ENCODE measurements at regions not wholly inside any gene's neighbourhood (a gene's known extent, or its start where the extent isn't known, plus 50 kb on each side); places are given as distances from the start of the nearest gene placed in this dataset.
"Not testable (repeated sequence)": the region's sequence is repeated elsewhere in the genome, so short reads cannot be mapped to it uniquely, and the experiment has no call there.

GRCh38 chr13:63299866-63300394, 1884.3 kb upstream of the PCDH20 start:
- DNase-seq (no peak), ATAC-seq (no peak)
- H3K36me3 Mint-ChIP-seq (ENCODE audit: low read depth): no peaks in the 10 kb centered on the region
- H3K27me3 Mint-ChIP-seq: no peaks in the 10 kb centered on the region
- H3K27ac Mint-ChIP-seq: no peak overlapping the region
- no peaks in the 10 kb centered on the region for H3K9me3 ChIP-seq (ENCODE audit: control insufficient read depth, low read length, poor library complexity, severe bottlenecking)
- no peak overlapping the region for H3K4me3 Mint-ChIP-seq
- H3K4me1 Mint-ChIP-seq: no peaks in the 10 kb centered on the region

DNA sequence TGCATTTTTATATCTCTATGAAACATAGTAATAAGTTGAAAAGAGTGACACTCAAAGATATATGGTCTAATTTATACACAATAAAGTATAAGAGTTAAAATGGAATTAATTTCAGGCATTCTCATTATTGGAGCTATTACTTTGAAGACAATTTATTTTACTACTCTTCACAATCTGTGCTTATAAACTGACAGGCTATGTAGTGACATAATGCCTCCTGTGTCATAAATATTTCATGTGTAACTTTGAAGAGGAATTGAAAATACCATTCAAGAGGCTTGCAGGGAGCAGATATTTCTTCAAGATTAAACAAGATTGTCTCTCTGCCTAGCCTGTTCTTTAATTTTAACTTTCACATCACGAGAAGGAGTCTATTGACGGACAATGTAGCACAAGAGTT, 1881.5 kb upstream of the PCDH20 start:
- H3K36me3 Mint-ChIP-seq (ENCODE audit: low read depth): no peaks in the 10 kb centered on the region
- no peak for ATAC-seq

GRCh38 chr13:63291701-63292100, 1876.1 kb upstream of the PCDH20 start:
- no peaks in the 10 kb centered on the region for H3K9me3 ChIP-seq (ENCODE audit: control insufficient read depth, low read length, poor library complexity, severe bottlenecking)
- H3K36me3 Mint-ChIP-seq (ENCODE audit: low read depth): no peaks in the 10 kb centered on the region
- H3K4me3 Mint-ChIP-seq: no peak overlapping the region
- H3K4me1 Mint-ChIP-seq: no peaks in the 10 kb centered on the region
- DNase-seq: no peak
- no peak overlapping the region for H3K27ac Mint-ChIP-seq
- H3K27me3 Mint-ChIP-seq: no peaks in the 10 kb centered on the region
- ATAC-seq: no peak

More for the DNA sequence above, 1881.5 kb upstream of the PCDH20 start:
- H3K4me1 Mint-ChIP-seq: no peaks in the 10 kb centered on the region
- no peaks in the 10 kb centered on the region for H3K27me3 Mint-ChIP-seq
- DNase-seq: no peak
- no peak overlapping the region for H3K27ac Mint-ChIP-seq
- no peak overlapping the region for H3K4me3 Mint-ChIP-seq
- no peaks in the 10 kb centered on the region for H3K9me3 ChIP-seq (ENCODE audit: control insufficient read depth, low read length, poor library complexity, severe bottlenecking)

- H3K9me3 ChIP-seq (ENCODE audit: control insufficient read depth, low read length, poor library complexity, severe bottlenecking): no peaks in the 10 kb centered on the region
- DNase-seq: no peak
- ATAC-seq: no peak
- no peaks in the 10 kb centered on the region for H3K27me3 Mint-ChIP-seq
- no peaks in the 10 kb centered on the region for H3K36me3 Mint-ChIP-seq (ENCODE audit: low read depth)
- no peaks in the 10 kb centered on the region for H3K4me1 Mint-ChIP-seq
- H3K27ac Mint-ChIP-seq: no peak overlapping the region
- no peak overlapping the region for H3K4me3 Mint-ChIP-seq
Measured at GRCh38 chr13:63288576-63288975, 1872.9 kb upstream of the PCDH20 start.

DNA sequence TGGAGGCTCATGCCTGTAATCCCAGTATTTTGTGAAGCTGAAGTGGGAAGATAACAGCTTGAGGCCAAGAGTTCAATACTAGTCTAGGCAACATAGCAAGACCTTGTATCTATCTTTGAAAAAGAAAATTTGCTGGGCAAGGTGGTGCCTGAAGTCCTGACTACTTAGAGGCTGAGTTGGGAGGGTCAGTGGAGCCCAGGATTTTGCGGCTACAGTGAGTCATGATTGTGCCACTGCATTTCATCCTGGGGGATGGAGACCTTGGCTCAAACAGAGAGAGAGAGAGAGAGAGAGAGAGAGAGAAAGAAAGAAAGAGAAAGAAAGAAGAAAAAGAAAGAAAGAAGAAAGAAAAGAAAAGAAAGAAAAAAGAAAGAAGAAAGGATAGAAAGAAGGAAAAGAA, 1872.3 kb upstream of the PCDH20 start:
- H3K27me3 Mint-ChIP-seq: no peaks in the 10 kb centered on the region
- ATAC-seq (no peak), DNase-seq (no peak)
- H3K4me3 Mint-ChIP-seq: no peak overlapping the region
- no peaks in the 10 kb centered on the region for H3K36me3 Mint-ChIP-seq (ENCODE audit: low read depth)
- H3K4me1 Mint-ChIP-seq: no peaks in the 10 kb centered on the region
- no peak overlapping the region for H3K27ac Mint-ChIP-seq
- H3K9me3 ChIP-seq (ENCODE audit: control insufficient read depth, low read length, poor library complexity, severe bottlenecking): no peaks in the 10 kb centered on the region

- no peaks in the 10 kb centered on the region for H3K9me3 ChIP-seq (ENCODE audit: control insufficient read depth, low read length, poor library complexity, severe bottlenecking)
- Mint-ChIP-seq H3K4me3 (no peak overlapping the region), H3K4me1 (no peaks in the 10 kb centered on the region), H3K27me3 (no peaks in the 10 kb centered on the region), H3K27ac (no peak overlapping the region), H3K36me3 (ENCODE audit: low read depth) (no peaks in the 10 kb centered on the region)
- DNase-seq: no peak
- ATAC-seq: no peak
Measured at GRCh38 chr13:63285426-63285825, 1869.8 kb upstream of the PCDH20 start.

- Mint-ChIP-seq H3K4me3 (no peak overlapping the region), H3K27me3 (no peaks in the 10 kb centered on the region), H3K4me1 (no peaks in the 10 kb centered on the region), H3K27ac (no peak overlapping the region), H3K36me3 (ENCODE audit: low read depth) (no peaks in the 10 kb centered on the region)
- DNase-seq: no peak
- no peaks in the 10 kb centered on the region for H3K9me3 ChIP-seq (ENCODE audit: control insufficient read depth, low read length, poor library complexity, severe bottlenecking)
- ATAC-seq: no peak
Measured at GRCh38 chr13:63279136-63279535, 1863.5 kb upstream of the PCDH20 start.

- Mint-ChIP-seq H3K27ac (no peak overlapping the region), H3K36me3 (ENCODE audit: low read depth) (no peaks in the 10 kb centered on the region), H3K27me3 (no peaks in the 10 kb centered on the region), H3K4me1 (no peaks in the 10 kb centered on the region), H3K4me3 (no peak overlapping the region)
- no peaks in the 10 kb centered on the region for H3K9me3 ChIP-seq (ENCODE audit: control insufficient read depth, low read length, poor library complexity, severe bottlenecking)
- no peak for DNase-seq
- no peak for ATAC-seq
Measured at GRCh38 chr13:63274772-63275171, 1859.1 kb upstream of the PCDH20 start.

DNA sequence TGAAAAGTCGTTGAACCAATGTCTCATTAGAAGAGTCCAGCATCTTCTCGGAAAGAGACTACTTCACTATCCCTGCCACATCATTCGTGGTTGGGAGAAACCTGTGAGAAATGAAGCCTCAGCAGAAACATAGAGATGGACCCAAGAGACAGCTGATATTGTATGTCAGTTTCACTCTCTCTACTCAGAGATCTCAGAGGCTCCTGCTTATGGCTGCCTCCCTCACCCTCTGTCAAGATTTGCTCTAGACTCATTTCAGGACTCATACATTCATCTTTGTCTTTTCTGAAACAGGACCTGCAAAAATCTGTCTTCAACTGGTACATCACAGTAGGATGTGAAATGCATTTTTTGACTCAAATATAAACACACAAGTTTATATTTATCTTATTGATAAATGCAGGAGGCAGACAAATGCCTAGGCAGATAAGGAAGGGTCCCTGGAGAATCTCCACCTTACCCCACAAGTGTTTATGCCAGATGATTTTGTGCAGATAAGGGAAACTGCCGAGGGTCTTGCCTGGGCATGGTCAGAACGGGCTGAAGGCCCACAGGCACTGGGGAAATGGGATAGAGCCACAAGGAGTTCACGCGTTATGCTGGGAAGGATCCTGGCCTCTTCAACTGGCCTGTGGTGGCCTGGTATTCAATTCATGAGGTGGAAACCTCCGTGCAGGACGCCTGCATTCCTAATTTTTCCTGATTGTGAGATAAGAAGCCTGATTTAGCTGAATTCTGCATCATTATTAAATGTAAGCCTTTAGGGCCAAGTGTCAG, 1834.0 kb upstream of the PCDH20 start:
- Mint-ChIP-seq H3K4me1 (no peaks in the 10 kb centered on the region), H3K4me3 (no peak overlapping the region), H3K27ac (no peak overlapping the region), H3K27me3 (no peaks in the 10 kb centered on the region), H3K36me3 (ENCODE audit: low read depth) (no peaks in the 10 kb centered on the region)
- ATAC-seq (no peak), DNase-seq (no peak)
- H3K9me3 ChIP-seq (ENCODE audit: control insufficient read depth, low read length, poor library complexity, severe bottlenecking): no peaks in the 10 kb centered on the region

- not testable (repeated sequence) for H3K4me3 Mint-ChIP-seq; H3K4me1 Mint-ChIP-seq; H3K27ac Mint-ChIP-seq; H3K9me3 ChIP-seq (ENCODE audit: control insufficient read depth, low read length, poor library complexity, severe bottlenecking); H3K36me3 Mint-ChIP-seq (ENCODE audit: low read depth); DNase-seq; ATAC-seq; H3K27me3 Mint-ChIP-seq
Measured at GRCh38 chr13:63236667-63237396, 1821.2 kb upstream of the PCDH20 start.

DNA sequence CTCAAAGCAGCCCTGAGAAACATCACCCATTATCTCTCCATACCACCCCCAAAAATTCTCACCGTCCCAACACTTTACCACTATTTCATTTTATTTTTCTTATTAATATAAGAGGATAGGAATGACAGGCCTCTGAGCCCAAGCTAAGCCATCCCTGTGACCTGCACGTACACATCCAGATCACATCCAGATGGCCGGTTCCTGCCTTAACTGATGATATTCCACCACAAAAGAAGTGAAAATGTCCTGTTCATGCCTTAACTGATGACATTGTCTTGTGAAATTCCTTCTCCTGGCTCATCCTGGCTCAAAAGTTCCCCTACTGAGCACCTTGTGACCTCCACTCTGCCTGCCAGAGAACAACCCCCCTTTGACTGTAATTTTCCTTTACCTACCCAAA, 1802.9 kb upstream of the PCDH20 start:
- not testable (repeated sequence) for ATAC-seq; H3K4me1 Mint-ChIP-seq; H3K27ac Mint-ChIP-seq; H3K4me3 Mint-ChIP-seq; H3K36me3 Mint-ChIP-seq (ENCODE audit: low read depth); H3K27me3 Mint-ChIP-seq; DNase-seq; H3K9me3 ChIP-seq (ENCODE audit: control insufficient read depth, low read length, poor library complexity, severe bottlenecking)

- no peak for ATAC-seq
- H3K27me3 Mint-ChIP-seq: no peaks in the 10 kb centered on the region
- H3K27ac Mint-ChIP-seq: no peak overlapping the region
- no peaks in the 10 kb centered on the region for H3K4me1 Mint-ChIP-seq
- no peak overlapping the region for H3K4me3 Mint-ChIP-seq
- no peak for DNase-seq
- H3K9me3 ChIP-seq (ENCODE audit: control insufficient read depth, low read length, poor library complexity, severe bottlenecking): no peaks in the 10 kb centered on the region
- H3K36me3 Mint-ChIP-seq (ENCODE audit: low read depth): no peaks in the 10 kb centered on the region
Measured at GRCh38 chr13:63209330-63210017, 1793.8 kb upstream of the PCDH20 start.

DNA sequence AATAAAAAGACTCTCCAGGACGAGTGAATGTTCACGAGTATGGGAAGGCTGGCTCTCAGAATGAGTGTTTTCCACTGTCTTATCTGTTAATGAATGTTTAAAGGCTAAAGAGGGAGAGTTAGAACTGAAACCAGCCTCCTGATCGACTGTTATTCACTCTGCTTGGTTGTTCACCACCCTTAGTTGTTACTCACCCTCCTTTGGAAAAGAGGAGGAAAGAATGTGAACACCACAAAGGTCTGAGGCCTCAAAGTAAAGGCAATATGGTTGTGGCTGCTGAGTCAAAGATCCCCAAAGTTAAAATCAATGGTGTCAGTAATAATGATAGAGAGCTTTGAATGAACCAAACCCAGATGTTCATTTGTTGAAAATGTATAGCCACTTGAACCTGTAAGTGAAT, 1793.2 kb upstream of the PCDH20 start:
- no peaks in the 10 kb centered on the region for H3K36me3 Mint-ChIP-seq (ENCODE audit: low read depth)
- H3K27ac Mint-ChIP-seq: no peak overlapping the region

More for the DNA sequence above, 1793.2 kb upstream of the PCDH20 start:
- no peaks in the 10 kb centered on the region for H3K27me3 Mint-ChIP-seq
- H3K4me3 Mint-ChIP-seq: no peak overlapping the region
- ATAC-seq: no peak
- no peaks in the 10 kb centered on the region for H3K4me1 Mint-ChIP-seq
- DNase-seq: no peak
- no peaks in the 10 kb centered on the region for H3K9me3 ChIP-seq (ENCODE audit: control insufficient read depth, low read length, poor library complexity, severe bottlenecking)

Data from T-helper 17 cell (primary cell).